Activated CD4-positive, alpha-beta T cell treated with anti-CD3 and anti-CD28 coated beads, Interleukin-2, Interleukin-6, amounts not matched to agents 100 ng/mL and 50 ng/mL, durations not matched to agents 16 hours and 8 hours (primary cell): ENCODE measurements at regions not wholly inside any gene's neighbourhood (a gene's known extent, or its start where the extent isn't known, plus 50 kb on each side); places are given as distances from the start of the nearest gene placed in this dataset.
A peak's percentile ranks its signal among the peaks of the same experiment; 100 is the strongest.
"Not testable (repeated sequence)": the region's sequence is repeated elsewhere in the genome, so short reads cannot be mapped to it uniquely, and the experiment has no call there.

Experiments used
- DNase-seq: peaks from one replicate; pipeline ENCODE4 v3.0.0-alpha.2; 2020

DNA sequence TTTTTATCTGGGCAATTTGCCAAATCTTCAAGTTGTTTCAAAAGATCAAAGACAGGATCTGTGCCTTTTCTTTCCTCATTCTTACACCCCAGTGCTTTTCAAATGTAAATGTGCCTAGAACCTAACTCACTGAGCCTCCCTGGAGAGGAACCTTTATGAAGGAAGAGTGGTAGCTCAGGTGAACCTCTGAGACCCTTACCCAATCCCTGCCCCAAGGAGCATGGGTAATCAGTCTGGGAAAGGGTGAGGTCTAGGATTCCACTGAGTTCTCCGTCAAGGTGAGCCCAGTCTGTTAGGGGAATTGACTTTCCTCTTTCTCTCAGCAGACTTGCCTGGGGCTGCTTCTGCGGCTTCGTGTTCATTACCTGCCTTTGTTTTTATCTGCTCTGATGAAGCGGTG, 88.1 kb upstream of the MAP4K4 start:
- DNase-seq = no peak

DNA sequence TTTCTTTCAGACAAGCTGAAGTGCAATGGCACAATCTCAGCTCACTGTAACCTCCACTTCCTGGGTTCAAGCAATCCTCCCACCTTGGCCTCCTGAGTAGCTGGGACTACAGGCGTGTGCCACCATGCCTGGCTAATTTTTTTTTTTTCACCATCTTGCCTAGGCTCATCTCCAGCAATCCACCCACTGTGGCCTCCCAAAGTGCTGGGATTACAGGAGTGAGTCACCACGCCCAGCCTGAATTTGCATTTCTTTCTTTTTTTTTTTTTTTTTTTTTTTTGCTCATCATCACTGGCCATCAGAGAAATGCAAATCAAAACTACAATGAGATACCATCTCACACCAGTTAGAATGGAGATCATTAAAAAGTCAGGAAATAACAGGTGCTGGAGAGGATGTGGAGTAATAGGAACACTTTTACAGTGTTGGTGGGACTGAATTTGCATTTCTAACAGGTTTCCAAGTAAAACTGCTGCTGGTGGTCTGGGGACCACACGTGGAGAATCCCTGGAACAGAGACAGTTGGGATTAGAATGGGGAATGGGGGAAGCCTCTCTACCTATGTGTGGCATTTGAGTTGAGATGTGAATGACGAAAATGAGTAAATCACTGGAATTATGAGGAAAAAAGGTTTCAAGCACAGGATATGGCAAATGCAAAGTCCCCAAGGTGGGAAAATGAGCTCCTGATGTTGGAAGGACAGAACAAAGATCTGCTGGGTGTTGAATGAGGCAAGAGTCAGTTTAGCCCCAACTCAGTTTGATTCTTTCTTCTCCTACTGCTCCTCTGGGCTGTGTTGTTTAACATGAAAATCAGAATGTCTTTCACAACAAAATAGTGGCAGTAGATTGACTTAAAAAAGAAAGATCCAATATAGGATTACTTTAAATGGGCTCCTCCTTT, 88.8 kb upstream of the MAP4K4 start:
- DNase-seq = no peak

- no peak for DNase-seq
These were observed 100.1 kb upstream of the MAP4K4 start for GRCh38 chr2:101597347-101597944.

DNA sequence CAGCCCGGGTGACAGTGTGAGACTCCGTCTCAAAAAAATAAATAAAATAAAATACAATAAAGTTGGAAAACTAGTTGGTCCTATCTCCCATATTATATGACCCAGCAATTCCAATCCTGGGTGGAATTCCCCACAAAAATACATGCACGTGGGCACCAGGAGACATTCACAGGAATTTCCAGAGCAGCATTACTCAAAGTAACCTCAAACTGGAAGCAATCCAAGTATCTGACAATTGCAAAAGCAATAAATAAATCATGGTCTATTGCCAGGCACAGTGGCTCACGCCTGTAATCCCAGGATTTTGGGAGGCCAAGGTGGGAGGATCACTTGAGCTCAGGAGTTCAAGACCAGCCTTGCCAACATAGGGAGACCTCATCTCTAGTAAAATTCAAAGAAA, 101.2 kb upstream of the MAP4K4 start:
- no peak for DNase-seq

GRCh38 chr2:101587251-101587650, 110.3 kb upstream of the MAP4K4 start:
- DNase-seq = no peak

- DNase-seq = no peak
These were observed 108.9 kb upstream of the RFX8 start for GRCh38 chr2:101583861-101584260.

GRCh38 chr2:101581675-101582299, 106.9 kb upstream of the RFX8 start:
- no peak for DNase-seq

DNA sequence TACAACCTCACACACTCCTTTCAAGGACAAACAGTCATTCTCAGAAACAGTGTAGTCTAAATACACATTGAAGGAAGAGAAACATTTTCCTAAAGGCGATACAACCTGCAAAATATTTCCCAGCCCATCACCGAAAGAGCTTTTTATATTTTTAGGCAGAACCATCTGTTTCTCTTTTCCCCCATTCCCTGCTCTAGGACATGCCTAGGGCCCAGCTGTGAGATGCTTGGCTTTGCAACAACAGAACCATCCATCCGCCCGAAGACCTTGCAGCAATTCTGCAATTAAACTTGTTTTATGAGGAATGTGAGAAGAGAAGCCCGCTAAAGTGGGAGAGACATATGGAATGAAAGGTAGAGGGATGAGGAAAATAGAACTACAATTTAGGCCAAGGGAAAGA, 105.6 kb upstream of the RFX8 start:
- no peak for DNase-seq

- no peak for DNase-seq
These were observed 103.8 kb upstream of the RFX8 start for GRCh38 chr2:101578671-101579070.

DNA sequence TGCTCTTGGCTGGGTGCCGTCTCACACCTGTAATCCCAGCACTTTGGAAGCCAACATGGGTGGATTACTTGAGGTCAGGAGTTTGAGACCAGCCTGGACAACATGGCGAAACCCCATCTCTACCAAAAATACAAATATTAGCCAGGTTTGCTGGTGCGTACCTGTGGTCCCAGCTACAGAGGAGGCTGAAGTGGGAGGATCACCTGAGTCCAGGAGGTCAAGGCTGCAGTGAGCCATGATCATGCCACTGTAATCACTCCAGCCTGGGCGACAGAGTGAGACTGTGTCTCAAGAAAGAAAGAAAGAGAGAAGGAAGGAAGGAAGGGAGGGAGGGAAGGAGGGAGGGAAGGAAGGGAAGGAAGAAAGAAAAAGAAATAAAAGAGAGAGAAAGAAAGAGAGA, 103.2 kb upstream of the RFX8 start:
- DNase-seq = not testable (repeated sequence)

- no peak for DNase-seq
These were observed 102.3 kb upstream of the RFX8 start for GRCh38 chr2:101577173-101577572.

- no peak for DNase-seq
These were observed 99.7 kb upstream of the RFX8 start for GRCh38 chr2:101574622-101575021.

GRCh38 chr2:101571951-101572350, 97.0 kb upstream of the RFX8 start:
- DNase-seq = no peak

DNA sequence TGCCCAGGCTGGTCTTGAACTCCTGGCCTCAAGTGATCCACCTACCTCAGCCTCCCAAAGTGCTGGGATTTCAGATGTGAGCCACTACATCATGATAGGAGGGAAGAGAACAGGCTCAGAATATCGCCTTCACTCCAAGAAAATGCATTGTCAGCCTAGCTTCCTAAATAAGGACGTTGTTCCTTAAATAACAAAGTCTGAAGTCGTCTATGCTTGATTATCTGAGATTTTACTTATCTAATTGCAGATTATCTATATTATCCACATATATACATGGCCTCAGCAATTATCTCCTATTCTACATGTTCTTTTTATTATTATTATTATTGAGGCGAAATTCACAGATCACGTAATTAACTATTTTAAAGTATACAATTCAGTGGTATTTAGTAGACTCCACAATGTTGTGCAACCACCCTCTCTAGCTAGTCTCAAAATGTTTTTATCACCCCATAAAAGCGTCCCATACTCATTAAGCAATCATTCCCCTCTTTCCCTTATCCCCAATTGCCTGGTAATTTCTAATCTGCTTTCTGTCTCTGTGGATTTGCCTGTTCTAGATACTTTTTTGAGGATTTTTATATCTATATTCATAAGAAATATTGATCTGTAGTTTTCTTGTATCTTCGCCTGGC, 95.1 kb upstream of the RFX8 start:
- no peak for DNase-seq

GRCh38 chr2:101568969-101569368, 94.1 kb upstream of the RFX8 start:
- DNase-seq = no peak

DNA sequence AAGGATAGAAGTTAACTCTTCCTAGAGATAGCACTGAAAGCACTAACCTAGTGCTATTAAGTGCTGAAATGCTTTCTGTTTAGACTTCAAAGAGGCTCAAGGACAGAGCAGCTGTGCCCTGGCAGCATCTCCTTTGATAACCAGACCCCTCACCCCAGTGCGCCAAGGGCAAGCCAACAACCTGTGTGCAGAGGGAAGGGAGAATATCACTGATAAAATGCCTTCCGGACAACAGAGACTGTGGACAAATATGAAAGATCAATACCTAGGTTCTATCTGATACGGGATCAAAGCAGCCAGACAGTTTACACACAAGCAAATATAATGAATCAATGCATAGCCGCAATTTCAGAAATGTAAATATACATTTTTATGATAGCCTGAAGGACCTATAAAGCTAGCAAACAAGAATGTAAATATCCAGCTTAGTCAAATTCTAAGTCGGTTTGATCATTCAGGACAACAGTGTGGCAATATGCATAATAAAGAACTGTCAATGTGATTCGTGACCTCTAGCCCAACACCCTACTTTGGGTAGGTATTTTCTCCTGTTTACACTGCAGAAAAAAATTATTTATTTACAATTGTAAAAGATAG, 91.8 kb upstream of the RFX8 start:
- DNase-seq = no peak

- DNase-seq = no peak
These were observed 88.9 kb upstream of the RFX8 start for GRCh38 chr2:101563849-101564248.

- peak; percentile 10 for DNase-seq
These were observed 85.9 kb upstream of the RFX8 start for GRCh38 chr2:101560780-101561315.

DNA sequence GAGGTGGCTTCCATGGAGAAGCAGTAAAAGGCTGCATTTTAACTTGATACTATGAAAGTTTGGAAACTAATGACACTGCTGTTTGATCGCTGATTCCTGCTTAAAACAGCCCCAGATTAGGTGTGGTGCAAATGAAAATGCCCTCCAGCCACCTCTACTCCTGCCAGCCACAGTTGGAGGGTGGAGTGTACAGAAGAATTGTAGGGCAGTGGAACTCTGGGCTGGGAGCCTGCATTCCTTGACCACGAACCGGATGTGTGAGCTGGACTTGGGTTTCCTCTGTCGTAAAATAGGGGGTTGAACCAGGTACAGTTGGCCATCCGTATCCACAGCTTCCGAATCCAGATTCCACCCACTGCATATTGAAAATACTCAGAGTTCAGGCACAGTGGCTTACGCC, 84.6 kb upstream of the RFX8 start:
- DNase-seq = no peak

- DNase-seq = no peak
These were observed 84.0 kb upstream of the RFX8 start for GRCh38 chr2:101558740-101559525.

DNA sequence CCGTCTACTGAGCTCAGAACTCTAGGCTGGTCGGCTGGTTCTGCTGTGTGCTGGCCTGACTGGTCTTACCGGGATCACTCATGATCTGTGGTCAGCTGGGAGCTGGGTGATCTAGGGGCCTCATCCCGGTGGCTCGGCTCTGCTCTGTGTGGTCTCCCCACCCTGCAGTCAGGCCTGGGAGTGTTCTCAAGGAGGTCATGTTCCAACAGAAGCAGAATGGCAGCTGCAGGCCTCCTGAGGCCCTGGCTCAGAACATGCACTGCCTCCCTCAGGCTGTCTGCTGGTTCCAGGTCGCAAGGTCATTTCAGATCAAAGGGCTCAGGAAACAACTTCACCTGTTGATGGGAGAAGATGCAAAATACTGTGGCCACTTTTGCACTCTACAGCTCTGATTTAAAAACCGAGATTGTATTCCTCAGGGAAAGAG, 81.1 kb upstream of the RFX8 start:
- no peak for DNase-seq

DNA sequence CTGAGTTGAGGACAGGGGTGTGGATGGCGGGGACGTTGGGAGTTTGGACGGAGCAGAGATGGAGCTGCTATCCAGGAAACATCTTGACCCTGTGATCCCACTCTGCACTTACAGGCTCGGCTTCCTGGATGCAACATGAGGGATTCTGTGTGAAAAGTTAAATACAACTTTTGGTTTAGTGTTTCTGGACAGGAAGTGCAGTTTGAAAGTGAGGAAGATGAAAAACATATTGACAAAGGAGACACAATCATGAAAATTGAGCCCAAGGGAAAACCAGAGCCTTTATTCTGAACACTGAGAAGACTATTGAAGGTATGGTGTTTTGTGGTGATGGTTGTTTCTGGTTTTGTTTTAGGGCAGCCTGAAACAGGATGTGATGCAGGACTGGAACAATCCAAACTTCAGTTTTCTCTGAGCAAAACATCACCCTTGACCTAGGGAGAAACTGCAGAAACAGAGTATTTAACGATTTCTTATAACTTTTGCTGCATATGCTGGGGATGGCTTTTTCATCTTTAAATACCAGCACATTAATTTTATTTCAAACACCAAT, 76.5 kb upstream of the RFX8 start:
- DNase-seq = no peak
